Epithelial cell of esophagus (primary cell): ENCODE measurements at regions not wholly inside any gene's neighbourhood (a gene's known extent, or its start where the extent isn't known, plus 50 kb on each side); places are given as distances from the start of the nearest gene placed in this dataset.

Source experiments
- DNase-seq: peaks from one replicate; pipeline ENCODE4 v3.0.0; 2010; ENCODE audit warnings: low read depth
- H3K4me3 ChIP-seq: 2 replicates; pipeline ENCODE4 v1.5.1; 2011; ENCODE audit warnings: mild to moderate bottlenecking, low read length, control low read depth
- CTCF ChIP-seq: IDR thresholded peaks from 2 replicates; pipeline ENCODE4 v1.5.1; 2011; ENCODE audit warnings: low read depth, mild to moderate bottlenecking, low read length, control low read depth, inconsistent platforms; ENCODE audit not compliant: insufficient read depth; ENCODE audit errors: missing control alignments

GRCh38 chr7:22563032-22563501, 63.1 kb upstream of the STEAP1B start:
- no peak for DNase-seq
- no peak for TF ChIP-seq CTCF
- H3K4me3 ChIP-seq: no peak overlapping the region

- H3K4me3 ChIP-seq: no peak overlapping the region
- no peak for DNase-seq
- no peak for TF ChIP-seq CTCF
Observed at GRCh38 chr7:22561895-22562593, 62.1 kb upstream of the STEAP1B start.

DNA sequence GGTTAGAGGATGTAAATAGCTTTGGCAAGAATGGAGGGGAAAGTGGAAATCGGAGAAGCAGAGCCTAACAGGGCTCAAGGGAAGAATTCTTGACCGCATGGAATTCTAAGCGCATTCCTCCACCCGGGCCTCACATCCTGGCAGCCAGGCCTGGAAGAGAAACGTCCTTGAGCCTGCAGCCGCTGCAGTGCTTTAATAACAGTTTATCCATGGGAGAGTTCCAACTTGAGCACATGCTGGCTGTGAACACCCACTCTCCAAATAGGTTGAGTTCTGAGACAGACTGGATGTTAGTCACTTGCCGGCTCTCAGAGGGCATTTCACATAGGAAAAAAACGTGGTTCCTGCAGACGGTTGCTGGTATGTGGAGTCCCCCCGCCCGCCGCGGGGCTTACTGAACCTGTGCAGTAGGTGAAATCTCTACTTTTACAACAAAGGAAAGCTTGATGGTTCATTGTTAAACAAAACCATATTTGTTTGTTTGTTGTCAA, 61.4 kb upstream of the STEAP1B start:
- no peak overlapping the region for H3K4me3 ChIP-seq
- peak; percentile 91 for DNase-seq

GRCh38 chr7:22559829-22560489, 60.0 kb upstream of the STEAP1B start:
- peak; percentile 79 for DNase-seq
- H3K4me3 ChIP-seq: no peak overlapping the region
- TF ChIP-seq CTCF: peak; percentile 88

More for the DNA sequence above, 61.4 kb upstream of the STEAP1B start:
- TF ChIP-seq CTCF: no peak

GRCh38 chr7:22557167-22557566, 57.2 kb upstream of the STEAP1B start:
- no peak for TF ChIP-seq CTCF
- DNase-seq: no peak
- H3K4me3 ChIP-seq: no peak overlapping the region

DNA sequence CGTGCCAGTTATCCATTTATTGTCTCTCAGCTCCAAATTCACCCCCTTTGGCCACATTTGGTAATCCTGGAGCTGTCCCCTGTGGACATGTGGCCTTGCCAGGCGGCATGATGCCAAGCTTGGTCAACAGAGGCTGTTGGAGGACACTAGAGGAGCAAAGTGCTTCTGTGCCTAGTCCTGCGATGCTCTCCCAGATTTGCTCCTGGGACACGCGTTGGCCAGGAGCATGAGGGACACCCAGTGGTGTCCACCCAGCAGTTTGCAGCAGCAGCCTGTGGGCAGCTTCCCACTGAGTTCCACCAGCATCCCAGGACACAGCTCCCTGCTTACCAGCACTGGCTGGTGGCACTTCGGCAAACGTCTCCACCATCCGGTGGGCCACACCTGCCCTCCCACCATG, 55.5 kb upstream of the STEAP1B start:
- DNase-seq: no peak
- no peak overlapping the region for H3K4me3 ChIP-seq
- no peak for TF ChIP-seq CTCF

DNA sequence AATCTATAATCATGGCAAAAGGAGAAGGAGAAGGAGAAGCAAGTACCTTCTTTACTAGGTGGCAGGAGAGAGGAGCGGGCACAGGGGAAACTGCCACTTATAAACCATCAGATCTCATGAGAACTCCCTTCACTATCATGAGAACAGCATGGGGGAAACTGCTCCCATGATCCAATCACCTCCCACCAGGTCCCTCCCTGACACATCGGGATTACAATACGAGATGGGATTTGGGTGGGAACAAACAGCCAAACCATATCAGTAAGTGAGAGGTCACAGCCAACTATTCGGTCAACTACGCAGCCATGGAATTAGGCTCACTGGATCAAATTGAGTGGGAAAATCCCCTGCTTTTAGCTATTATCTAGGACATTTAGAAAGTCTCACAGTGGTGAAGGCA, 54.2 kb upstream of the STEAP1B start:
- no peak for TF ChIP-seq CTCF
- no peak for DNase-seq
- H3K4me3 ChIP-seq: no peak overlapping the region
